Stomach (tissue), 4 donors: ENCODE measurements at regions not wholly inside any gene's neighbourhood (a gene's known extent, or its start where the extent isn't known, plus 50 kb on each side); places are given as distances from the start of the nearest gene placed in this dataset.

ENCODE experiments used
- EP300 ChIP-seq: sonication (generic); formaldehyde crosslinking; IDR thresholded peaks from one replicate; pipeline ENCODE4 v1.6.1; 2017; ENCODE audit warnings: antibody characterized with exemption
- POLR2A ChIP-seq, 4 donors: fragments of 450-650 bp; IDR thresholded peaks; one replicate each; pipeline ENCODE4 v1.6.1; 2016; ENCODE audit warnings: antibody characterized with exemption in 4 of 4, control low read depth in 2 of 4, mild to moderate bottlenecking in 1 of 4, moderate library complexity in 1 of 4
- POLR2AphosphoS5 ChIP-seq, 3 donors: sonication (generic); formaldehyde crosslinking; IDR thresholded peaks; one replicate each; pipeline ENCODE4 v1.6.1; 2016; ENCODE audit warnings: antibody characterized with exemption in 3 of 3
- TF ChIP-seq, protein P1 (sequence below), 7 experiments: fragments of 450-650 bp in 4 of 7; fragments of 200-600 bp in 3 of 7; sonication (generic) in 3 of 7; IDR thresholded peaks; one replicate each; pipeline ENCODE4 v1.5.1; 2016 to 2019; ENCODE audit warnings: antibody characterized with exemption in 7 of 7, control low read depth in 2 of 7, mild to moderate bottlenecking in 1 of 7

GRCh38 chr4:126731062-126731461 lies 901.7 kb upstream of the INTU start:
- TF ChIP-seq, protein P1, sequence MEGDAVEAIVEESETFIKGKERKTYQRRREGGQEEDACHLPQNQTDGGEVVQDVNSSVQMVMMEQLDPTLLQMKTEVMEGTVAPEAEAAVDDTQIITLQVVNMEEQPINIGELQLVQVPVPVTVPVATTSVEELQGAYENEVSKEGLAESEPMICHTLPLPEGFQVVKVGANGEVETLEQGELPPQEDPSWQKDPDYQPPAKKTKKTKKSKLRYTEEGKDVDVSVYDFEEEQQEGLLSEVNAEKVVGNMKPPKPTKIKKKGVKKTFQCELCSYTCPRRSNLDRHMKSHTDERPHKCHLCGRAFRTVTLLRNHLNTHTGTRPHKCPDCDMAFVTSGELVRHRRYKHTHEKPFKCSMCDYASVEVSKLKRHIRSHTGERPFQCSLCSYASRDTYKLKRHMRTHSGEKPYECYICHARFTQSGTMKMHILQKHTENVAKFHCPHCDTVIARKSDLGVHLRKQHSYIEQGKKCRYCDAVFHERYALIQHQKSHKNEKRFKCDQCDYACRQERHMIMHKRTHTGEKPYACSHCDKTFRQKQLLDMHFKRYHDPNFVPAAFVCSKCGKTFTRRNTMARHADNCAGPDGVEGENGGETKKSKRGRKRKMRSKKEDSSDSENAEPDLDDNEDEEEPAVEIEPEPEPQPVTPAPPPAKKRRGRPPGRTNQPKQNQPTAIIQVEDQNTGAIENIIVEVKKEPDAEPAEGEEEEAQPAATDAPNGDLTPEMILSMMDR (IDR thresholded peaks at IDR 0.05): no peak
- TF ChIP-seq POLR2AphosphoS5 (IDR thresholded peaks at IDR 0.05) (no peak), EP300 (no peak), POLR2A (IDR thresholded peaks at IDR 0.05) (no peak)
